CD14-positive monocyte (primary cell): ENCODE measurements at regions not wholly inside any gene's neighbourhood (a gene's known extent, or its start where the extent isn't known, plus 50 kb on each side); places are given as distances from the start of the nearest gene placed in this dataset.

Experiments used
- DNase-seq, 3 donors: peaks; one replicate each; pipeline ENCODE4 v3.0.0-alpha.2; 2011 to 2022
- H2AFZ ChIP-seq: 2 replicates; pipeline ENCODE4 v1.6.0; 2012; ENCODE audit warnings: mild to moderate bottlenecking, low read depth, low read length, inconsistent platforms; ENCODE audit not compliant: insufficient read depth, poor library complexity, severe bottlenecking
- H3K27ac ChIP-seq, 2 donors: 1 replicate in 1 of 2; 2 replicates in 1 of 2; pipeline ENCODE4 v1.5.1; 2012 to 2013; ENCODE audit warnings: low read length in 2 of 2, control low read depth in 1 of 2, inconsistent platforms in 1 of 2, low read depth in 1 of 2, mild to moderate bottlenecking in 1 of 2
- H3K27me3 ChIP-seq, 2 donors: one replicate each; pipeline versions ENCODE4 v1.6.0 to v1.6.1; 2011 to 2013; ENCODE audit warnings: low read length in 2 of 2; ENCODE audit not compliant: control insufficient read depth in 2 of 2, insufficient read depth in 2 of 2
- H3K36me3 ChIP-seq, 2 donors: replicated peaks in 1 of 2; 1 replicate in 1 of 2; 2 replicates in 1 of 2; pipeline versions ENCODE4 v1.5.1 to v1.6.1; 2012 to 2013; ENCODE audit warnings: low read length in 2 of 2, control low read depth in 1 of 2, inconsistent platforms in 1 of 2, mild to moderate bottlenecking in 1 of 2; ENCODE audit not compliant: insufficient read depth in 2 of 2, control insufficient read depth in 1 of 2
- H3K4me1 ChIP-seq, 2 donors: 1 replicate in 1 of 2; 2 replicates in 1 of 2; pipeline versions ENCODE4 v1.5.1 to v1.6.1; 2012 to 2013; ENCODE audit warnings: low read length in 2 of 2, control low read depth in 1 of 2, inconsistent platforms in 1 of 2, mild to moderate bottlenecking in 1 of 2, moderate library complexity in 1 of 2; ENCODE audit not compliant: insufficient read depth in 2 of 2, control insufficient read depth in 1 of 2
- H3K4me2 ChIP-seq: replicated peaks from 2 replicates; pipeline ENCODE3; 2012; ENCODE audit warnings: low read length, moderate library complexity, mild to moderate bottlenecking; ENCODE audit not compliant: poor library complexity, severe bottlenecking; ENCODE audit errors: extremely low read depth
- H3K4me3 ChIP-seq, 3 experiments: fragments of 200-600 bp in 1 of 3; sonication (generic) in 1 of 3; replicated peaks in 1 of 3; 1 replicate in 2 of 3; 2 replicates in 1 of 3; pipeline ENCODE4 v1.5.1; 2011 to 2013; ENCODE audit warnings: low read length in 3 of 3, mild to moderate bottlenecking in 3 of 3, control low read depth in 2 of 3, low read depth in 2 of 3, inconsistent platforms in 1 of 3, moderate library complexity in 1 of 3
- H3K79me2 ChIP-seq: 2 replicates; pipeline ENCODE4 v1.6.0; 2012; ENCODE audit warnings: mild to moderate bottlenecking, control low read depth, inconsistent platforms, low read length, moderate library complexity; ENCODE audit not compliant: insufficient read depth
- H3K9ac ChIP-seq: 2 replicates; pipeline ENCODE4 v1.6.0; 2017; ENCODE audit warnings: low read length, mild to moderate bottlenecking; ENCODE audit not compliant: insufficient read depth, poor library complexity, severe bottlenecking
- H3K9me3 ChIP-seq, 2 donors: replicated peaks in 1 of 2; 1 replicate in 1 of 2; 2 replicates in 1 of 2; pipeline versions ENCODE4 v1.5.1 to v1.6.1; 2012 to 2013; ENCODE audit warnings: low read length in 2 of 2, control low read depth in 1 of 2; ENCODE audit not compliant: control insufficient read depth in 1 of 2, insufficient read depth in 1 of 2
- H4K20me1 ChIP-seq: 2 replicates; pipeline ENCODE4 v1.6.0; 2012; ENCODE audit warnings: mild to moderate bottlenecking, low read length, control low read depth, moderate library complexity; ENCODE audit not compliant: insufficient read depth
- H3K27ac Mint-ChIP-seq, 7 donors: one replicate each; pipeline ENCODE4 v1.8.0; 2020; ENCODE audit warnings: mild to moderate bottlenecking in 7 of 7, mixed read lengths in 7 of 7, moderate library complexity in 6 of 7, inconsistent platforms in 2 of 7
- H3K27me3 Mint-ChIP-seq, 3 donors: one replicate each; pipeline ENCODE4 v1.8.0; 2021 to 2022; ENCODE audit warnings: low read depth in 3 of 3, mild to moderate bottlenecking in 3 of 3, mixed read lengths in 3 of 3, moderate library complexity in 3 of 3, inconsistent platforms in 1 of 3
- H3K36me3 Mint-ChIP-seq, 2 donors: one replicate each; pipeline ENCODE4 v1.8.0; 2020; ENCODE audit warnings: mixed read lengths in 2 of 2, inconsistent platforms in 1 of 2, mild to moderate bottlenecking in 1 of 2
- H3K4me1 Mint-ChIP-seq: one replicate; pipeline ENCODE4 v1.8.0; 2020; ENCODE audit warnings: mild to moderate bottlenecking, mixed read lengths
- H3K4me3 Mint-ChIP-seq, 2 donors: one replicate each; pipeline ENCODE4 v1.8.0; 2020; ENCODE audit warnings: mild to moderate bottlenecking in 2 of 2, mixed read lengths in 2 of 2, moderate library complexity in 1 of 2
- H3K9me3 Mint-ChIP-seq, 7 donors: one replicate each; pipeline ENCODE4 v1.8.0; 2020 to 2022; ENCODE audit warnings: mixed read lengths in 7 of 7, mild to moderate bottlenecking in 6 of 7, moderate library complexity in 6 of 7, inconsistent platforms in 2 of 7
- WGBS: methylation state at CpG from one replicate; pipeline ENCODE4 v1.1.5; 2013; ENCODE audit warnings: missing lambda C conversion rate; ENCODE audit not compliant: insufficient coverage; 5-methylcytosine and 5-hydroxymethylcytosine counted together
- intact Hi-C, 2 donors: fragments of 100-400 bp; cut with micrococcal nuclease; formaldehyde crosslinking; loops; one replicate each; pipeline versions ENCODE4 v1.15.0 to v1.15.1; 2023
- TF ChIP-seq, protein P1 (sequence below): fragments of 200-600 bp; IDR thresholded peaks from one replicate; pipeline ENCODE4 v1.8.0; 2022; ENCODE audit warnings: antibody characterized with exemption, mild to moderate bottlenecking

DNA sequence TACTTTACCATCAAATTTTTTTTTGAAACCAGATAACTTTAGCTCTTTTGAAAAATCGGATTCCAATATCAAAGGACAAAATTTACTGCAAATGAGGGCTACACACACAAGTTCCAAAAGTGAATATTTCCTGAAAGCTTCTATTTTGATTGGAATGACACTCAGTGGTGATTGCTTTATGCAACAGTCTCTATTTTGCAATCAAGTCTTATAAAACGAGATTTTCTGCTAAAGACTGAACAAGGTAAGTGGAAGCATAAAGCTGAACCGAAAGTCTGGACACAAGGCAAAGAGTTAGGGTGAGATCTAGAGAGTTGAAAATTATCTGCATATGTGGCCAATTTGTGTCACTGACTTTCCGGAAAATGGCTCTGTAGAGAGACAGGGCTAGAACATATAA, 145.0 kb upstream of the OSR1 start:
- no peaks in the 10 kb centered on the region for H3K36me3 ChIP-seq
- H3K27me3 ChIP-seq = no peaks in the 10 kb centered on the region
- H3K4me2 ChIP-seq = no peak overlapping the region
- no peak overlapping the region for H3K9ac ChIP-seq
- no peak overlapping the region for H2AFZ ChIP-seq
- no peaks in the 10 kb centered on the region for H3K79me2 ChIP-seq
- Mint-ChIP-seq H3K27me3 (peaks cover 0 to 3% (median 2%) of the 10 kb centered on the region in 3 donors), H3K4me1 (no peaks in the 10 kb centered on the region), H3K36me3 (no peaks in the 10 kb centered on the region), H3K9me3 (peaks cover 0 to 5% (median 1%) of the 10 kb centered on the region in 7 donors), H3K4me3 (no peak overlapping the region), H3K27ac (no peak overlapping the region)
- no peaks in the 10 kb centered on the region for H4K20me1 ChIP-seq
- no peaks in the 10 kb centered on the region for H3K9me3 ChIP-seq
- WGBS = 88% methylated on average over 2 of the region's 4 CpGs
- no peak overlapping the region for H3K4me3 ChIP-seq
- H3K27ac ChIP-seq = no peak overlapping the region
- DNase-seq = no peak
- TF ChIP-seq, protein P1, sequence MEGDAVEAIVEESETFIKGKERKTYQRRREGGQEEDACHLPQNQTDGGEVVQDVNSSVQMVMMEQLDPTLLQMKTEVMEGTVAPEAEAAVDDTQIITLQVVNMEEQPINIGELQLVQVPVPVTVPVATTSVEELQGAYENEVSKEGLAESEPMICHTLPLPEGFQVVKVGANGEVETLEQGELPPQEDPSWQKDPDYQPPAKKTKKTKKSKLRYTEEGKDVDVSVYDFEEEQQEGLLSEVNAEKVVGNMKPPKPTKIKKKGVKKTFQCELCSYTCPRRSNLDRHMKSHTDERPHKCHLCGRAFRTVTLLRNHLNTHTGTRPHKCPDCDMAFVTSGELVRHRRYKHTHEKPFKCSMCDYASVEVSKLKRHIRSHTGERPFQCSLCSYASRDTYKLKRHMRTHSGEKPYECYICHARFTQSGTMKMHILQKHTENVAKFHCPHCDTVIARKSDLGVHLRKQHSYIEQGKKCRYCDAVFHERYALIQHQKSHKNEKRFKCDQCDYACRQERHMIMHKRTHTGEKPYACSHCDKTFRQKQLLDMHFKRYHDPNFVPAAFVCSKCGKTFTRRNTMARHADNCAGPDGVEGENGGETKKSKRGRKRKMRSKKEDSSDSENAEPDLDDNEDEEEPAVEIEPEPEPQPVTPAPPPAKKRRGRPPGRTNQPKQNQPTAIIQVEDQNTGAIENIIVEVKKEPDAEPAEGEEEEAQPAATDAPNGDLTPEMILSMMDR = no peak
- no peaks in the 10 kb centered on the region for H3K4me1 ChIP-seq
- intact Hi-C loops = no loop called here

DNA sequence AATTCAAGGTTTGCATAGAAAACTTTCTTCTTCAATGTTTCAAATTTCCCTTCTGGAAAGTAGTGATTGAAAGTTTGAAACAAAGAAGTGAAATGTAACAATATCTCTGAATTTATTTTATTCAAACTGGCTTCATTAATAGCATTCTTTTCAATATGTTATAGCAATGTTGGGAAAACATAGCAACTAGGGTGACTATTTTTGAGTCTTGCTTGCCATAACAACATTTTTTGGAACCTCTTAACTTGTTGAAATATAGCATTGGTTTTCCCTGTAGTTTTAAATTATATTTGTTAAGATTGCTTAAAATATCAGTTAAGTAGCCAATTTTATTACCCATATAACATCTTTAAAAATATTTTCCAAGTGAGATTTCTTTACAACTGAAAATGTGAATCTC, 141.7 kb upstream of the OSR1 start:
- Mint-ChIP-seq H3K36me3 (no peaks in the 10 kb centered on the region), H3K27me3 (peaks cover 0 to 3% (median 2%) of the 10 kb centered on the region in 3 donors), H3K27ac (no peak overlapping the region), H3K4me1 (no peaks in the 10 kb centered on the region), H3K9me3 (peaks cover 0 to 5% (median 1%) of the 10 kb centered on the region in 7 donors), H3K4me3 (no peak overlapping the region)
- TF ChIP-seq, protein P1 = no peak
- Histone ChIP-seq H3K27me3 (no peaks in the 10 kb centered on the region), H3K36me3 (no peaks in the 10 kb centered on the region), H3K9ac (no peak overlapping the region), H3K9me3 (no peaks in the 10 kb centered on the region), H3K79me2 (no peaks in the 10 kb centered on the region), H3K4me1 (no peaks in the 10 kb centered on the region), H3K4me3 (no peak overlapping the region), H4K20me1 (no peaks in the 10 kb centered on the region), H3K27ac (no peak overlapping the region), H2AFZ (no peak overlapping the region), H3K4me2 (no peak overlapping the region)
- intact Hi-C loops = no loop called here
- no peak for DNase-seq
